SU-DHL-6 (cell line): ENCODE measurements at regions not wholly inside any gene's neighbourhood (a gene's known extent, or its start where the extent isn't known, plus 50 kb on each side); places are given as distances from the start of the nearest gene placed in this dataset.

Experiments used
- H2AFZ ChIP-seq: fragments of 200-600 bp; sonication (generic); 2 replicates; pipeline ENCODE4 v1.6.1; 2014; ENCODE audit warnings: low read depth, mild to moderate bottlenecking, moderate library complexity, mixed read lengths, antibody characterized with exemption, low read length; ENCODE audit not compliant: severe bottlenecking
- H3F3A ChIP-seq: fragments of 200-600 bp; shearing (Covaris generic); 2 replicates; pipeline ENCODE4 v1.6.0; 2016; ENCODE audit warnings: antibody characterized with exemption, mild to moderate bottlenecking; ENCODE audit not compliant: insufficient read depth
- H3K27ac ChIP-seq: fragments of 200-600 bp; sonication (generic); 2 replicates; pipeline ENCODE4 v1.5.1; 2016; ENCODE audit warnings: low read depth, mild to moderate bottlenecking, low read length, moderate library complexity, mixed read lengths
- H3K27me3 ChIP-seq: fragments of 200-600 bp; sonication (generic), shearing (Covaris generic); 2 replicates; pipeline ENCODE4 v1.6.0; 2014; ENCODE audit warnings: mild to moderate bottlenecking, low read length
- H3K36me3 ChIP-seq: fragments of 200-600 bp; sonication (generic); 2 replicates; pipeline ENCODE4 v1.6.1; 2014; ENCODE audit warnings: mild to moderate bottlenecking, low read length, mixed read lengths
- H3K4me2 ChIP-seq: fragments of 300-600, 200-600 bp; shearing (Covaris generic), sonication (generic); 2 replicates; pipeline ENCODE4 v1.6.0; 2014; ENCODE audit warnings: low read length, low read depth, mild to moderate bottlenecking; ENCODE audit not compliant: poor library complexity, severe bottlenecking
- H3K4me3 ChIP-seq: fragments of 200-600 bp; sonication (generic); 2 replicates; pipeline ENCODE4 v1.5.1; 2014; ENCODE audit warnings: antibody characterized with exemption, low read length, mild to moderate bottlenecking, mixed read lengths; ENCODE audit not compliant: insufficient read depth, poor library complexity, severe bottlenecking
- H3K79me2 ChIP-seq: fragments of 200-600 bp; sonication (generic); 2 replicates; pipeline ENCODE4 v1.6.1; 2014; ENCODE audit warnings: mild to moderate bottlenecking, low read length, moderate library complexity; ENCODE audit not compliant: insufficient read depth
- H3K9ac ChIP-seq: fragments of 200-600 bp; sonication (generic); 2 replicates; pipeline ENCODE4 v1.7.0; 2014; ENCODE audit warnings: mild to moderate bottlenecking, low read length
- H3K9me2 ChIP-seq: fragments of 200-600 bp; sonication (generic); replicated peaks from 2 replicates; pipeline ENCODE4 v1.6.1; 2014; ENCODE audit warnings: low read length; ENCODE audit not compliant: insufficient read depth
- H3K9me3 ChIP-seq: fragments of 200-600 bp; sonication (generic); 2 replicates; pipeline ENCODE4 v1.6.1; 2014; ENCODE audit warnings: low read length, mixed read lengths; ENCODE audit not compliant: insufficient read depth
- H4K20me1 ChIP-seq: fragments of 200-600 bp; sonication (generic); 2 replicates; pipeline ENCODE4 v1.6.1; 2014; ENCODE audit warnings: low read depth, mild to moderate bottlenecking, antibody characterized with exemption, low read length, moderate library complexity, mixed read lengths
- EZH2phosphoT487 ChIP-seq: fragments of 200-600 bp; sonication (generic), shearing (Covaris generic); conservative IDR thresholded peaks from 2 replicates; pipeline ENCODE4 v1.6.1; 2018; ENCODE audit warnings: mild to moderate bottlenecking, antibody characterized with exemption, low read length, moderate library complexity, mixed read lengths
- TF ChIP-seq, protein P1 (sequence below): fragments of 200-600 bp; sonication (generic); IDR thresholded peaks from one replicate; pipeline ENCODE4 v1.5.1; 2017; ENCODE audit warnings: antibody characterized with exemption, mild to moderate bottlenecking, low read length, moderate library complexity; ENCODE audit not compliant: insufficient read depth, poor library complexity, severe bottlenecking

DNA sequence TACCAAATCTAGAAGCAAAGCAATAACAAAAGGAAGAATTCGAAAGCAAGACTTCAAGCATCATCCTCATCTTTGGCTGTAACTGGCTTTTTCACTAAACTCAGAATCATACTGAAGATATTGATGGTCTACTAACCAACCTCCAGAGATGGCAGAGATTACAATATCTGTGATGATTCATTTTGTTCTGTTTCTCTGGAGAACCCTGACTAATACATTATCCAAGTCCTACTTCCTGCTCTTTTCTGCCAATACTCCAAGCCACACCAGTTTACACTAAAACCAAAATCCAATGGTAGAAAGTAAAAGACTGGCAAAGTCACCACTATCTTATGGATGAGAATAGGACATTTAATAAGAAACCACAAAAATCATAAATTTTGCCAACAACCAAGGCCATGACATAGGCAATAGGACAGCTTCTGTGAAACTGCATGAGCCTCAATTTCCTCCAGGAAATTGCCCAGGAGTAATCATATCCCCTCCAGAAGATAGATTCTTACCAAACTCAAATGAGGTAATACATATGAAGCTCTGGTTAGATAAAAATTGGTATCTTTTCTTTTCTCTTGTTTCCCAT lies 159.8 kb downstream of the METTL4 start:
- Histone ChIP-seq H3K27ac (no peak overlapping the region), H3K9ac (no peak overlapping the region), H4K20me1 (no peaks in the 10 kb centered on the region), H3K27me3 (no peaks in the 10 kb centered on the region), H3K36me3 (no peaks in the 10 kb centered on the region), H3K4me3 (no peak overlapping the region), H3K4me2 (no peak overlapping the region), H3F3A (no peaks in the 10 kb centered on the region), H3K9me2 (no peaks in the 10 kb centered on the region), H2AFZ (no peak overlapping the region), H3K9me3 (no peaks in the 10 kb centered on the region), H3K79me2 (no peaks in the 10 kb centered on the region)
- TF ChIP-seq, protein P1, sequence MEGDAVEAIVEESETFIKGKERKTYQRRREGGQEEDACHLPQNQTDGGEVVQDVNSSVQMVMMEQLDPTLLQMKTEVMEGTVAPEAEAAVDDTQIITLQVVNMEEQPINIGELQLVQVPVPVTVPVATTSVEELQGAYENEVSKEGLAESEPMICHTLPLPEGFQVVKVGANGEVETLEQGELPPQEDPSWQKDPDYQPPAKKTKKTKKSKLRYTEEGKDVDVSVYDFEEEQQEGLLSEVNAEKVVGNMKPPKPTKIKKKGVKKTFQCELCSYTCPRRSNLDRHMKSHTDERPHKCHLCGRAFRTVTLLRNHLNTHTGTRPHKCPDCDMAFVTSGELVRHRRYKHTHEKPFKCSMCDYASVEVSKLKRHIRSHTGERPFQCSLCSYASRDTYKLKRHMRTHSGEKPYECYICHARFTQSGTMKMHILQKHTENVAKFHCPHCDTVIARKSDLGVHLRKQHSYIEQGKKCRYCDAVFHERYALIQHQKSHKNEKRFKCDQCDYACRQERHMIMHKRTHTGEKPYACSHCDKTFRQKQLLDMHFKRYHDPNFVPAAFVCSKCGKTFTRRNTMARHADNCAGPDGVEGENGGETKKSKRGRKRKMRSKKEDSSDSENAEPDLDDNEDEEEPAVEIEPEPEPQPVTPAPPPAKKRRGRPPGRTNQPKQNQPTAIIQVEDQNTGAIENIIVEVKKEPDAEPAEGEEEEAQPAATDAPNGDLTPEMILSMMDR: no peak
- TF ChIP-seq EZH2phosphoT487: no peak

DNA sequence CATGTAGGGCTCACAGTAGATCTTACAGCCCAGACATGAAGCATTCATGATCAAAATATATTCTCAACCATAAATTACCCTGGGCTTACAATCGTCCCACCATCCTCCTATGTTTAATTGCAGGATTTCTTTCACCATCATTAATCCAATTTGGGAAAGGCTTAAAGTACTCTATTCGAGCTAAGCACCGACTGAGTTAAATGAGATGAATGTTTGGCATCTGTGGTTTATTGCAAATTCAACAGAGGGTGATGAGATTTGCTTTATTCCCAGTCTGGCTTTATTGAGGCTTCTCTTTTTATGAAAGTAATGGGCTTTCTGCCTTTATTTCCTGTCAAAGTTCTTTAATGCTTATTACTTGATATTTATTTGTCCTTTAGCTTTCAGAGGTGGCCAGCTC lies 159.0 kb downstream of the METTL4 start:
- no peaks in the 10 kb centered on the region for H3K36me3 ChIP-seq
- no peaks in the 10 kb centered on the region for H4K20me1 ChIP-seq
- TF ChIP-seq, protein P1: no peak
- TF ChIP-seq EZH2phosphoT487: no peak
- H3K27ac ChIP-seq: no peak overlapping the region
- no peaks in the 10 kb centered on the region for H3K27me3 ChIP-seq
- no peaks in the 10 kb centered on the region for H3K9me3 ChIP-seq
- no peaks in the 10 kb centered on the region for H3K79me2 ChIP-seq
- no peaks in the 10 kb centered on the region for H3K9me2 ChIP-seq
- H2AFZ ChIP-seq: no peak overlapping the region
- no peaks in the 10 kb centered on the region for H3F3A ChIP-seq
- H3K9ac ChIP-seq: no peak overlapping the region
- H3K4me2 ChIP-seq: no peak overlapping the region
- H3K4me3 ChIP-seq: no peak overlapping the region

DNA sequence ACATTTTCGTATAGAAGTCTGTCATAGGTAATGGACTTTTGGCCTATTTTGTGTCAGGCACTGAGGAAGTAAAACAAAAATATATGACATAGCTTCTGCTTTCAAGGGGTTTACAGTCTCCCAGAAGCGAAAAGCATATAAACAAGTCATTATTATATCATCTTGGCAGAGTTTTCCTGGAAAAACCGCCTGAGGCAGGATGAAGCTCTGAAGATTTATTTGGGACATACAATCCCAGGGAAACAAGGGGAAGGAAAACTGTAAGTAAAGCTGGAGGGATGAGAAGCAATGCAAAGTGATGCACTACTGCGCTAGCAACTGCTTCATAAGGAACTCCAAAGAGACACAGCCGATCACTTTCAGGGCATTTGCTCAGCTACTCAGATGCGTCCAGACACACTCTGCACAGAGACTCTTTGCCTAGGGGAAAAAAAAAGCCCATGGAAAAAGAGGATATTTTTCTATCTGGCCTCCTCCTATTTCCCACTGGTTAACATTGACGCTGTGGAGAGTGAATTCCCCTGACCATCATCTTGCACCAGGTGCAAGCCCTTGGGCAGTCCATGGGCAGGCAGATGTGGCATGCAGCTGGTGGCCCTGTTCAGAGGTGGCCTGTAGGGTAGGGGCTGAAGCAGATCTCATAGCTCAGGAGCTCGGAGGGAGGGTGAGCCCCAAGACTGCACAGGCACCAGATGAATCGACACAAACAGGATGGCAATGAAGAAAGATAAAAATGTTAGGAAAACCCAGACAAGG lies 158.1 kb downstream of the METTL4 start:
- TF ChIP-seq, protein P1: no peak
- no peak for TF ChIP-seq EZH2phosphoT487
- Histone ChIP-seq H3K4me2 (no peak overlapping the region), H3K36me3 (no peaks in the 10 kb centered on the region), H3K79me2 (no peaks in the 10 kb centered on the region), H2AFZ (no peak overlapping the region), H3K27ac (no peak overlapping the region), H3K9ac (no peak overlapping the region), H4K20me1 (no peaks in the 10 kb centered on the region), H3K27me3 (no peaks in the 10 kb centered on the region), H3K9me2 (no peaks in the 10 kb centered on the region), H3K4me3 (no peak overlapping the region), H3K9me3 (no peaks in the 10 kb centered on the region), H3F3A (no peaks in the 10 kb centered on the region)
